GM23248 (cell line): ENCODE measurements at regions not wholly inside any gene's neighbourhood (a gene's known extent, or its start where the extent isn't known, plus 50 kb on each side); places are given as distances from the start of the nearest gene placed in this dataset.

Experiments
- DNase-seq: peaks from one replicate; pipeline ENCODE4 v3.0.0-alpha.2; 2015
- H2AFZ ChIP-seq: fragments of 200-600 bp; sonication (generic); 2 replicates; pipeline ENCODE4 v1.6.1; 2016; ENCODE audit warnings: antibody characterized with exemption
- H3F3A ChIP-seq: fragments of 200-600 bp; sonication (generic); 2 replicates; pipeline ENCODE4 v1.6.1; 2016; ENCODE audit warnings: mild to moderate bottlenecking, antibody characterized with exemption, mixed run types; ENCODE audit not compliant: insufficient read depth
- H3K27ac ChIP-seq: fragments of 200-600 bp; sonication (generic); 2 replicates; pipeline ENCODE4 v1.5.1; 2016; ENCODE audit warnings: mild to moderate bottlenecking
- H3K27me3 ChIP-seq: fragments of 200-600 bp; sonication (generic); replicated peaks from 2 replicates; pipeline ENCODE4 v1.6.1; 2016; ENCODE audit warnings: mild to moderate bottlenecking; ENCODE audit not compliant: insufficient read depth
- H3K36me3 ChIP-seq: fragments of 200-600 bp; sonication (generic); 2 replicates; pipeline ENCODE4 v1.6.1; 2016; ENCODE audit warnings: low read depth, mild to moderate bottlenecking
- H3K4me1 ChIP-seq: fragments of 200-600 bp; sonication (generic); 2 replicates; pipeline ENCODE4 v1.6.1; 2016; ENCODE audit warnings: mild to moderate bottlenecking; ENCODE audit not compliant: insufficient read depth
- H3K4me2 ChIP-seq: fragments of 200-600 bp; sonication (generic); one replicate; pipeline ENCODE4 v1.6.1; 2016; ENCODE audit warnings: mild to moderate bottlenecking; ENCODE audit not compliant: unreplicated experiment
- H3K4me3 ChIP-seq: fragments of 200-600 bp; sonication (generic); 2 replicates; pipeline ENCODE4 v1.5.1; 2016; ENCODE audit warnings: mild to moderate bottlenecking
- H3K79me2 ChIP-seq: fragments of 200-600 bp; sonication (generic); 2 replicates; pipeline ENCODE4 v1.6.1; 2016; ENCODE audit warnings: mild to moderate bottlenecking; ENCODE audit not compliant: insufficient read depth
- H3K9ac ChIP-seq: fragments of 200-600 bp; sonication (generic); 2 replicates; pipeline ENCODE4 v1.6.1; 2016; ENCODE audit warnings: mild to moderate bottlenecking
- H3K9me2 ChIP-seq: fragments of 200-600 bp; sonication (generic); 2 replicates; pipeline ENCODE4 v1.6.1; 2016; ENCODE audit warnings: mixed run types, mild to moderate bottlenecking, moderate library complexity; ENCODE audit not compliant: insufficient read depth
- H3K9me3 ChIP-seq: fragments of 200-600 bp; sonication (generic); one replicate; pipeline ENCODE4 v1.6.1; 2017; ENCODE audit warnings: low read depth
- H4K20me1 ChIP-seq: fragments of 200-600 bp; sonication (generic); 2 replicates; pipeline ENCODE4 v1.6.0; 2016; ENCODE audit not compliant: insufficient read depth
- EZH2 ChIP-seq: fragments of 200-600 bp; sonication (generic); IDR thresholded peaks from 2 replicates; pipeline ENCODE4 v1.6.1; 2018; ENCODE audit warnings: antibody characterized with exemption, mild to moderate bottlenecking; ENCODE audit not compliant: insufficient read depth, poor library complexity, severe bottlenecking
- EZH2phosphoT487 ChIP-seq: fragments of 200-600 bp; sonication (generic); IDR thresholded peaks from 2 replicates; pipeline ENCODE4 v1.6.1; 2018; ENCODE audit warnings: antibody characterized with exemption, moderate library complexity, mild to moderate bottlenecking, low read depth; ENCODE audit not compliant: insufficient read depth
- WGBS, 2 experiments: methylation state at CpG; one replicate each; pipeline ENCODE4 v1.1.6; 2015 to 2017; ENCODE audit warnings: low lambda C conversion rate in 2 of 2, low coverage in 1 of 2; ENCODE audit errors: missing lambda C conversion rate in 2 of 2; 5-methylcytosine and 5-hydroxymethylcytosine counted together
- in situ Hi-C: fragments of 300-500 bp; cut with MboI; formaldehyde crosslinking; loops from 2 replicates; pipeline ENCODE4 v1.15.0; 2020

DNA sequence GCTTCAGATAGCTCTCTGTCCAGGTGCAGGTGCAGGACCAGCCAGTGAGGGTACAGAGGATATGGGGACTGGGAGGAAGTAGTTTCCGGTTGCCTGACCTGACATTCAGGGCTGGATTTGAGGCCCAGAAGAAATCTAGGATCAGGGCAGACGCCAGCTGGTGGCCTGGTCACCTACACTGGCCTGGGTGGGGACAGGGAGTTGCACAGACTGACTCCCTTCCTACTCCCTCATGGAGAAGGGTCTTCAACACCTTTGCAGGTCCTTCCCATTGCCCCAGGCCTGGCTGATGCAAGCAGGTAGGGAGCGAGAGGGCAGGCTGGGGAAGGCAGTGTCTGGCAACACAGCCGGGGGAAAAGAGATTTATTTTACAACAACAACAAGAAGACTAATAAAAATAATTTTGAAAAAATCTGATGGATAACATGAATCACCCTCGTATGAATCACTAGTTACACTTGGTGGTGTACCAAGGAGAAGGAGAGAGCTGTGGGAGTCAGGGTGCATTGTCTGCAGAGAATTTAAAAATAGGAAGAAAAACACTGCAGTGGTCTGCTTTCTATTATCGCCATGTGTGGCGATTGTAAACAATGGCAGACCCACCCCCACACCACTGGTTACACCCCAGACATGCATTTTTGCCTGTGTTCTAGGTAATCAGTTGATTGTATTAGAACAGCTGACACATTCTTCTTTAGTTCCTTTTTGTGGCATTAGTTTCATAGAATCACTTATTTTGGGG lies 62.3 kb upstream of the SNX9 start:
- TF ChIP-seq EZH2, result no peak
- no peak for TF ChIP-seq EZH2phosphoT487
- H3K9me3 ChIP-seq, result no peaks in the 10 kb centered on the region
- H3K9me2 ChIP-seq, result no peaks in the 10 kb centered on the region
- no peaks in the 10 kb centered on the region for H3K79me2 ChIP-seq
- peak overlapping the region; percentile 79 for H3K9ac ChIP-seq
- WGBS, 2 experiments, result 0 to 1% methylated on average over 6 to 7 of the region's 7 CpGs
- H3K27ac ChIP-seq, result peak overlapping the region; percentile 95
- H3K4me1 ChIP-seq, result peaks cover 64% of the 10 kb centered on the region
- H3K4me3 ChIP-seq, result peak overlapping the region; percentile 57
- H3K4me2 ChIP-seq, result peak overlapping the region; percentile 78
- DNase-seq, result peak; percentile 90
- H3F3A ChIP-seq, result peaks cover 46% of the 10 kb centered on the region
- in situ Hi-C loops, result loop anchor here (25.0 kb wide), 1 partner anchor 302 kb away; no protein-coding TSS in a partner anchor
- H4K20me1 ChIP-seq, result no peaks in the 10 kb centered on the region
- peak overlapping the region; percentile 21; the same call in 1 of the 2 replicates for H2AFZ ChIP-seq
- no peaks in the 10 kb centered on the region for H3K27me3 ChIP-seq
- H3K36me3 ChIP-seq, result no peaks in the 10 kb centered on the region

GRCh38 chr6:157761331-157761921 lies 61.6 kb upstream of the SNX9 start:
- no peak overlapping the region for H2AFZ ChIP-seq
- H3K4me3 ChIP-seq, result peak overlapping the region; percentile 57
- H3K36me3 ChIP-seq, result no peaks in the 10 kb centered on the region
- no peaks in the 10 kb centered on the region for H3K79me2 ChIP-seq
- DNase-seq, result peak; percentile 84
- no peaks in the 10 kb centered on the region for H3K27me3 ChIP-seq
- in situ Hi-C loops, result loop anchor here (25.0 kb wide), 1 partner anchor 301 kb away; no protein-coding TSS in a partner anchor
- H3K9me3 ChIP-seq, result no peaks in the 10 kb centered on the region
- TF ChIP-seq EZH2phosphoT487 (no peak), EZH2 (no peak)
- H3K4me2 ChIP-seq, result peak overlapping the region; percentile 78
- H3F3A ChIP-seq, result peaks cover 52% of the 10 kb centered on the region
- H3K9ac ChIP-seq, result peak overlapping the region; percentile 79
- H3K4me1 ChIP-seq, result peaks cover 67% of the 10 kb centered on the region
- H3K9me2 ChIP-seq, result no peaks in the 10 kb centered on the region
- H4K20me1 ChIP-seq, result no peaks in the 10 kb centered on the region
- H3K27ac ChIP-seq, result peak overlapping the region; percentile 95
- 48 to 51% methylated on average over 12 of the region's 12 CpGs for WGBS, 2 experiments

DNA sequence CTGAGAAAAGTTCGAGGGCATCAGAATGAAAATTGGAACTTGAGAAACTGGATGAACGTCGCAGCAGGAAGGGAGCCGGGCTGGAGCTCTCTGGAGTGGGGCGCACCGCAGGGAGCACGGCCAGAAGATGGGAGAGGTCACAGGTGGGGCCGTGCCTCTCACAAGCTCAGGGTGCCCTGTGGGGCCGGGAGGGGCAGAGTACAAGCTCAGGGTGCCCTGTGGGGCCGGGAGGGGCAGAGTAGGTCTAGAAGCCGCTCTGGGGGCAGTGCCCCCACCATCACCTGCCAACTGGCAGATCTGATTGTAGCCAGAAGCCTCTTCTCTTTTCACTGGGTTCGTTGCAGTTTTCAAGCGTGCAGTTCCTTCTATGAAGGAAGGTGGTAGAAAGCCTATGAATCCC lies 61.1 kb upstream of the SNX9 start:
- peaks cover 66% of the 10 kb centered on the region for H3K4me1 ChIP-seq
- WGBS, 2 experiments, result 84 to 86% methylated on average over 13 of the region's 13 CpGs
- H3F3A ChIP-seq, result peaks cover 57% of the 10 kb centered on the region
- H3K36me3 ChIP-seq, result no peaks in the 10 kb centered on the region
- peak overlapping the region; percentile 78 for H3K4me2 ChIP-seq
- in situ Hi-C loops, result loop anchor here (25.0 kb wide), 1 partner anchor 300 kb away; no protein-coding TSS in a partner anchor
- no peaks in the 10 kb centered on the region for H3K27me3 ChIP-seq
- H3K79me2 ChIP-seq, result no peaks in the 10 kb centered on the region
- H3K27ac ChIP-seq, result peak overlapping the region; percentile 95
- no peak for DNase-seq
- peak overlapping the region; percentile 79; the same call in 1 of the 2 replicates for H3K9ac ChIP-seq
- TF ChIP-seq EZH2phosphoT487 (no peak), EZH2 (no peak)
- H3K9me3 ChIP-seq, result no peaks in the 10 kb centered on the region
- no peak overlapping the region for H3K4me3 ChIP-seq
- no peak overlapping the region for H2AFZ ChIP-seq
- H3K9me2 ChIP-seq, result no peaks in the 10 kb centered on the region
- no peaks in the 10 kb centered on the region for H4K20me1 ChIP-seq

GRCh38 chr6:157762636-157763035 lies 60.4 kb upstream of the SNX9 start:
- Histone ChIP-seq H3K4me2 (no peak overlapping the region), H3K9ac (no peak overlapping the region), H3K4me1 (peaks cover 61% of the 10 kb centered on the region), H3F3A (peaks cover 58% of the 10 kb centered on the region), H3K9me2 (no peaks in the 10 kb centered on the region), H3K79me2 (no peaks in the 10 kb centered on the region), H4K20me1 (no peaks in the 10 kb centered on the region), H3K27ac (no peak overlapping the region), H3K27me3 (no peaks in the 10 kb centered on the region), H3K36me3 (no peaks in the 10 kb centered on the region), H3K9me3 (no peaks in the 10 kb centered on the region), H3K4me3 (no peak overlapping the region), H2AFZ (no peak overlapping the region)
- 77 to 78% methylated on average over 7 of the region's 7 CpGs for WGBS, 2 experiments
- TF ChIP-seq EZH2 (no peak), EZH2phosphoT487 (no peak)
- in situ Hi-C loops, result loop anchor here (25.0 kb wide), 1 partner anchor 300 kb away; no protein-coding TSS in a partner anchor
- DNase-seq, result peak; percentile 40
